ENCODE measurements at regions not wholly inside any gene's neighbourhood (a gene's known extent, or its start where the extent isn't known, plus 50 kb on each side); places are given as distances from the start of the nearest gene placed in this dataset.

DNA sequence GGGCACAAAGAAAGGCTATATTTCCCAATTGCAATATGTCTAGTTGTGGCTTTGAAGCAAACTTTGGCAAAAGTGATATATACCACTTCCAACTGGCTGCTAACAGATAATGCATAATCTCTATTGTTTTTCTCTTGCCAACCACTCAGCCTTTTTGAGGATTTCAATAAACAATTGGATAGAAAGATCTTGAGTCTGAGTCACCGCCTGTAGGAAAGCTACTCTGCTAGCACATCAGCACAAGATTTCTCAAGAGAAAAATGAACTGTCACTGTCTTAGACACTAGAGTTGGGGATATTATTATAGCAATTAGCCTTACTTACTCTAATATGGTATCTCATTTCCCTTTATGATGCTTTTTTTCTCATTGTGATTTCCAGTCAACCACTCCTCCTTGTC lies 119.7 kb downstream of the SST start:
- intact Hi-C loops (cut with DNase I) = no loop called here

DNA sequence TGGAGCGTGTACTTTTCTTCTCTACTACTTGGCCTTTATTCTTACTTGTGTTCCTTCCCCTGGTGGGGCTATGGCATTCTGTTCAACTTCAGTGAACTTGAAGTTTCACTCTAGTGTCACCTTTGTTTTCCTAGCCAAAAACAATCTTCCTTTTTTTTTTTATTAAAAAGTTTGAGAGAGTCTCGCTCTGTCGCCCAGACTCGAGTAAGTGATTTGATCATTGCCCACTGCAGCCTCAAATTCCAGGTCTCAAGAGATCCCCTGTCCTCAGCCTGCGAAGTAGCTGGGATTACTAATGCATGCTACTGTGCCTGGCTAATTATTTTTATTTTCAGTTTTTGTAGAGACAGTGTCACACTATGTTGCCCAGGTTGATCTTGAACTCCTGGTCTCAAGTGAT lies 124.8 kb downstream of the SST start:
- Histone ChIP-seq H3K9me3 (no peaks in the 10 kb centered on the region), H3K4me3 (no peak overlapping the region), H3K4me1 (no peaks in the 10 kb centered on the region), H3K27ac (no peak overlapping the region), H3K36me3 (no peaks in the 10 kb centered on the region), H3K27me3 (no peaks in the 10 kb centered on the region)
- DNase-seq = no peak
- ATAC-seq = no peak
- intact Hi-C loops (cut with DNase I) = no loop called here
- TF ChIP-seq, protein P1, sequence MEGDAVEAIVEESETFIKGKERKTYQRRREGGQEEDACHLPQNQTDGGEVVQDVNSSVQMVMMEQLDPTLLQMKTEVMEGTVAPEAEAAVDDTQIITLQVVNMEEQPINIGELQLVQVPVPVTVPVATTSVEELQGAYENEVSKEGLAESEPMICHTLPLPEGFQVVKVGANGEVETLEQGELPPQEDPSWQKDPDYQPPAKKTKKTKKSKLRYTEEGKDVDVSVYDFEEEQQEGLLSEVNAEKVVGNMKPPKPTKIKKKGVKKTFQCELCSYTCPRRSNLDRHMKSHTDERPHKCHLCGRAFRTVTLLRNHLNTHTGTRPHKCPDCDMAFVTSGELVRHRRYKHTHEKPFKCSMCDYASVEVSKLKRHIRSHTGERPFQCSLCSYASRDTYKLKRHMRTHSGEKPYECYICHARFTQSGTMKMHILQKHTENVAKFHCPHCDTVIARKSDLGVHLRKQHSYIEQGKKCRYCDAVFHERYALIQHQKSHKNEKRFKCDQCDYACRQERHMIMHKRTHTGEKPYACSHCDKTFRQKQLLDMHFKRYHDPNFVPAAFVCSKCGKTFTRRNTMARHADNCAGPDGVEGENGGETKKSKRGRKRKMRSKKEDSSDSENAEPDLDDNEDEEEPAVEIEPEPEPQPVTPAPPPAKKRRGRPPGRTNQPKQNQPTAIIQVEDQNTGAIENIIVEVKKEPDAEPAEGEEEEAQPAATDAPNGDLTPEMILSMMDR (IDR thresholded peaks at IDR 0.05) = no peak

More for the DNA sequence above, 119.7 kb downstream of the SST start:
- no peaks in the 10 kb centered on the region for H3K9me3 ChIP-seq
- DNase-seq (no peak), ATAC-seq (no peak)
- no peaks in the 10 kb centered on the region for H3K36me3 ChIP-seq
- TF ChIP-seq, protein P1 (IDR thresholded peaks at IDR 0.05) = no peak
- no peak overlapping the region for H3K27ac ChIP-seq
- no peak overlapping the region for H3K4me3 ChIP-seq
- peaks cover 0 to 4% of the 10 kb centered on the region in 2 donors for H3K27me3 ChIP-seq
- no peaks in the 10 kb centered on the region for H3K4me1 ChIP-seq

DNA sequence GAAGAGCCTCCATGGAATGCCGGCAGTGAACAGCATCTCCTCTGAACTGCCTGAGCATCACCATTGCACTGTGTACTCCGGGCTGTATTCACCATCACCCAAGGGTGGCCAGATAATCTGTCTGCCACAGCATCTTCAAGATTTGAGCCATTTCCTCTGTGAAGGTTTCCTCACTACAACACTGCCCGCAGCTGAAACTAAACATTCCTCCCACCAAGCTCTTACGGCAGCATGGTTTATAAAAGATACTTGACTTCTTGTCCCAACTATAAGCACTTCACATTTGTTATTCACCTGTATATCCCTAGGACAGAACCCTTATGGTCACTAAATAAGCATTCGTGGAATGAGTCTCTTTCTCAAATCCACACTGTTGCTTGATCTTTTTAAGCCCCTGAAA lies 125.9 kb downstream of the SST start:
- ATAC-seq (no peak), DNase-seq (no peak)
- H3K9me3 ChIP-seq = no peaks in the 10 kb centered on the region
- no peaks in the 10 kb centered on the region for H3K27me3 ChIP-seq
- TF ChIP-seq, protein P1 (IDR thresholded peaks at IDR 0.05) = no peak
- H3K4me1 ChIP-seq = no peaks in the 10 kb centered on the region
- no peak overlapping the region for H3K4me3 ChIP-seq
- H3K36me3 ChIP-seq = no peaks in the 10 kb centered on the region
- intact Hi-C loops (cut with DNase I) = no loop called here
- no peak overlapping the region for H3K27ac ChIP-seq

DNA sequence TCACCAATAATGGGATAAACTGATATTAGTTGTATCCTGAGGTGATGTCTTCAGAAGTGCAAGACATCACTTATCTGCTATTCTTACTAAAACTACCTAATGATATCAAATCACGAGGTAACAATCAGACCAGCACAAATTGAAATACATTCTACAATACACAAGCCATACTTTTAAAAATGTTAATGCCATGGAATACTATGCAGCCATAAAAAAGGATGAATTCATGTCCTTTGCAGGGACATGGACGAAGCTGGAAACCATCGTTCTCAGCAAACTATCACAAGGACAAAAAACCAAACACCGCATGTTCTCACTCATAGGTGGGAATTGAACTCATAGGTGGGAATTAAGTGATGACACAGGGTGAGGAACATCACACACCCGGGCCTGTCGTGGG lies 129.3 kb downstream of the SST start:
- TF ChIP-seq, protein P1 (IDR thresholded peaks at IDR 0.05) = no peak
- Histone ChIP-seq H3K36me3 (no peaks in the 10 kb centered on the region), H3K27me3 (no peaks in the 10 kb centered on the region), H3K4me1 (no peaks in the 10 kb centered on the region), H3K27ac (no peak overlapping the region), H3K4me3 (no peak overlapping the region), H3K9me3 (no peaks in the 10 kb centered on the region)
- ATAC-seq (no peak), DNase-seq (no peak)
- intact Hi-C loops (cut with DNase I) = no loop called here

DNA sequence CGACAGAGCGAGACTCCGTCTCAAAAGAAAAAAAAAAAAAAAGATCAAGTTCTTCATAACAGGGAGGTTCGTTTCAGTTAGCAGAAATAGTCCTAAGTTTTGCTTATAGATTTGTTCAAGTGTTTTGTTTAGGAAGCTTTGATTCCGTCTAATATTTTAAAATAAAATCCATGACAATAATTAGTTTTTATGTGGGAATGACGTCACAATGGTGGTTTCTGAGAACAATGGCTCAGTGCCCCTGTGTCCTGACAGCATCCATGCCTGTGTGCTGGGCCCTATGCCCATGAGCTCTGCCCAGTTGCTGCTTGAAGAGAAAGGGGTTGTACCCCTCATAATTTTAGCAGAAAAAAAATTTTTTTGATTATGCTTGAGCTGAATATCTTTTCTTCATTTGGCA lies 134.0 kb downstream of the SST start:
- TF ChIP-seq, protein P1 (IDR thresholded peaks at IDR 0.05) = no peak
- H3K36me3 ChIP-seq = no peaks in the 10 kb centered on the region
- intact Hi-C loops (cut with DNase I) = no loop called here
- DNase-seq (no peak), ATAC-seq (no peak)
- no peaks in the 10 kb centered on the region for H3K27me3 ChIP-seq
- H3K27ac ChIP-seq = no peak overlapping the region
- no peak overlapping the region for H3K4me3 ChIP-seq
- H3K9me3 ChIP-seq = peaks cover 0 to 4% of the 10 kb centered on the region in 2 donors
- H3K4me1 ChIP-seq = no peaks in the 10 kb centered on the region

All from left lung (tissue), 4 donors.